IMR-90 (cell line): ENCODE measurements at regions not wholly inside any gene's neighbourhood (a gene's known extent, or its start where the extent isn't known, plus 50 kb on each side); places are given as distances from the start of the nearest gene placed in this dataset.

Experiments
- ATAC-seq: fragments of 200-7000 bp; cut with Tn5 transposase; 2 replicates; pipeline ENCODE4 v1.9.1; 2020; ENCODE audit warnings: low read depth, mild to moderate bottlenecking, moderate library complexity
- BruUV-seq: library from RNA; stranded (reverse); fragments of 400-500 nt; replicated peaks from 2 replicates; lab custom pipeline; 2021; lab: Mats Ljungman, UMichigan
- CTCF ChIA-PET: fragments of 300-600 bp; formaldehyde crosslinking; extraction: SDS; loops from one replicate; lab custom pipeline; 2021; ENCODE audit warnings: antibody characterized with exemption; lab: Yijun Ruan, JAX
- POLR2A ChIA-PET: fragments of 300-600 bp; sonication (Branson Sonifier 250); formaldehyde crosslinking; loops from one replicate; lab custom pipeline; 2022; ENCODE audit warnings: antibody characterized with exemption; ENCODE audit not compliant: unreplicated experiment; lab: Charles Lee
- DNase-seq: peaks from one replicate; pipeline ENCODE4 v3.0.0; 2013
- H2AFZ ChIP-seq: replicated peaks from 2 replicates; pipeline ENCODE3; 2013; ENCODE audit warnings: low read length, mild to moderate bottlenecking; ENCODE audit not compliant: poor library complexity
- H2AK5ac ChIP-seq: 2 replicates; pipeline ENCODE4 v1.6.1; 2013; ENCODE audit warnings: low read depth, low read length, inconsistent platforms
- H2AK9ac ChIP-seq: replicated peaks from 2 replicates; pipeline ENCODE3; 2013; ENCODE audit warnings: mild to moderate bottlenecking, low read depth, low read length, moderate library complexity; ENCODE audit not compliant: poor library complexity
- H2BK120ac ChIP-seq: 2 replicates; pipeline ENCODE4 v1.6.1; 2013; ENCODE audit warnings: low read depth, low read length, inconsistent platforms
- H2BK15ac ChIP-seq: 3 replicates; pipeline ENCODE4 v1.6.1; 2013; ENCODE audit warnings: low read depth, low read length, inconsistent platforms
- H2BK20ac ChIP-seq: 2 replicates; pipeline ENCODE4 v1.6.1; 2013; ENCODE audit warnings: low read depth, mild to moderate bottlenecking, inconsistent platforms, low read length, moderate library complexity
- H2BK5ac ChIP-seq: 2 replicates; pipeline ENCODE4 v1.6.1; 2013; ENCODE audit warnings: mild to moderate bottlenecking, low read depth, low read length, inconsistent platforms; ENCODE audit not compliant: poor library complexity, severe bottlenecking
- H3K14ac ChIP-seq: replicated peaks from 2 replicates; pipeline ENCODE4 v1.6.1; 2013; ENCODE audit warnings: low read depth, low read length, inconsistent platforms
- H3K18ac ChIP-seq: 2 replicates; pipeline ENCODE4 v1.6.1; 2013; ENCODE audit warnings: low read depth, low read length, control low read depth
- H3K23ac ChIP-seq: 2 replicates; pipeline ENCODE4 v1.6.1; 2013; ENCODE audit warnings: low read depth, low read length, inconsistent platforms
- H3K27ac ChIP-seq: 2 replicates; pipeline ENCODE4 v1.5.1; 2013; ENCODE audit warnings: mild to moderate bottlenecking, control low read depth, low read length; ENCODE audit not compliant: insufficient read depth
- H3K27me3 ChIP-seq: 2 replicates; pipeline ENCODE4 v1.6.1; 2013; ENCODE audit warnings: low read length; ENCODE audit not compliant: control insufficient read depth, insufficient read depth
- H3K36me3 ChIP-seq: 2 replicates; pipeline ENCODE4 v1.6.1; 2013; ENCODE audit warnings: low read length, mixed read lengths; ENCODE audit not compliant: control insufficient read depth, insufficient read depth
- H3K4ac ChIP-seq: 2 replicates; pipeline ENCODE4 v1.6.1; 2013; ENCODE audit warnings: low read depth, low read length, inconsistent platforms
- H3K4me1 ChIP-seq: 2 replicates; pipeline ENCODE4 v1.6.1; 2013; ENCODE audit warnings: low read length, mixed read lengths; ENCODE audit not compliant: control insufficient read depth, insufficient read depth
- H3K4me2 ChIP-seq: 2 replicates; pipeline ENCODE4 v1.6.1; 2013; ENCODE audit warnings: low read depth, mild to moderate bottlenecking, control low read depth, low read length, moderate library complexity
- H3K4me3 ChIP-seq: 2 replicates; pipeline ENCODE4 v1.5.1; 2013; ENCODE audit warnings: low read depth, mild to moderate bottlenecking, control low read depth, low read length, moderate library complexity; ENCODE audit not compliant: insufficient read depth
- H3K56ac ChIP-seq: 2 replicates; pipeline ENCODE4 v1.6.1; 2013; ENCODE audit warnings: low read length, inconsistent platforms; ENCODE audit not compliant: insufficient read depth; ENCODE audit errors: extremely low read depth
- H3K79me1 ChIP-seq, 2 experiments: 2 replicates each; pipeline ENCODE4 v1.6.1; 2013; ENCODE audit warnings: low read length in 2 of 2, inconsistent platforms in 1 of 2, low read depth in 1 of 2
- H3K9ac ChIP-seq: 2 replicates; pipeline ENCODE4 v1.6.1; 2013; ENCODE audit warnings: low read depth, low read length, control low read depth
- H3K9me1 ChIP-seq: 2 replicates; pipeline ENCODE4 v1.6.1; 2013; ENCODE audit warnings: low read length, inconsistent platforms; ENCODE audit not compliant: insufficient read depth
- H3K9me3 ChIP-seq: 2 replicates; pipeline ENCODE4 v1.6.1; 2013; ENCODE audit warnings: low read length; ENCODE audit not compliant: control insufficient read depth, insufficient read depth
- H4K20me1 ChIP-seq: 2 replicates; pipeline ENCODE4 v1.6.1; 2013; ENCODE audit warnings: low read length, inconsistent platforms; ENCODE audit not compliant: insufficient read depth
- H4K5ac ChIP-seq: 2 replicates; pipeline ENCODE4 v1.6.1; 2013; ENCODE audit warnings: mild to moderate bottlenecking, low read depth, low read length, control low read depth
- H4K8ac ChIP-seq, 2 experiments: 2 replicates each; pipeline ENCODE4 v1.6.1; 2013; ENCODE audit warnings: low read depth in 2 of 2, low read length in 2 of 2, control low read depth in 1 of 2, inconsistent platforms in 1 of 2
- H4K91ac ChIP-seq: 2 replicates; pipeline ENCODE4 v1.6.1; 2013; ENCODE audit warnings: low read depth, low read length, inconsistent platforms; ENCODE audit not compliant: insufficient read depth
- BHLHE40 ChIP-seq: fragments of 150-350 bp; IDR thresholded peaks from 2 replicates; pipeline ENCODE4 v1.6.1; 2016; ENCODE audit warnings: mild to moderate bottlenecking, low read depth, low read length
- CEBPB ChIP-seq: IDR thresholded peaks from 2 replicates; pipeline ENCODE4 v1.6.1; 2012; ENCODE audit warnings: low read depth, low read length, improper control_type of control experiment
- CHD1 ChIP-seq: IDR thresholded peaks from 2 replicates; pipeline ENCODE4 v1.6.1; 2012; ENCODE audit warnings: low read depth, low read length, improper control_type of control experiment
- CTCF ChIP-seq: conservative IDR thresholded peaks from 2 replicates; pipeline ENCODE4 v1.5.1; 2012; ENCODE audit warnings: mild to moderate bottlenecking, low read depth, low read length, improper control_type of control experiment
- ELK1 ChIP-seq: fragments of 150-350 bp; IDR thresholded peaks from 2 replicates; pipeline ENCODE4 v1.6.1; 2016; ENCODE audit warnings: low read depth, mild to moderate bottlenecking, low read length, moderate library complexity, borderline replicate concordance
- FOS ChIP-seq: fragments of 150-350 bp; IDR thresholded peaks from 2 replicates; pipeline ENCODE4 v1.6.1; 2016; ENCODE audit warnings: low read depth, low read length
- MAFK ChIP-seq: IDR thresholded peaks from 2 replicates; pipeline ENCODE4 v1.6.1; 2012; ENCODE audit warnings: low read depth, low read length, improper control_type of control experiment
- MAZ ChIP-seq: IDR thresholded peaks from 2 replicates; pipeline ENCODE4 v1.6.1; 2012; ENCODE audit warnings: low read depth, mild to moderate bottlenecking, low read length, improper control_type of control experiment, moderate library complexity, borderline replicate concordance
- MXI1 ChIP-seq: IDR thresholded peaks from 2 replicates; pipeline ENCODE4 v1.6.1; 2012; ENCODE audit warnings: low read depth, mild to moderate bottlenecking, low read length, moderate library complexity, borderline replicate concordance
- NFE2L2 ChIP-seq: fragments of 150-350 bp; IDR thresholded peaks from 2 replicates; pipeline ENCODE4 v1.6.1; 2016; ENCODE audit warnings: low read depth, mild to moderate bottlenecking, low read length
- POLR2A ChIP-seq: IDR thresholded peaks from 2 replicates; pipeline ENCODE4 v1.6.1; 2012; ENCODE audit warnings: mild to moderate bottlenecking, low read depth, low read length
- RAD21 ChIP-seq: IDR thresholded peaks from 2 replicates; pipeline ENCODE4 v1.6.1; 2012; ENCODE audit warnings: low read length, improper control_type of control experiment
- RCOR1 ChIP-seq: IDR thresholded peaks from 2 replicates; pipeline ENCODE4 v1.6.1; 2012; ENCODE audit warnings: mild to moderate bottlenecking, low read length, improper control_type of control experiment; ENCODE audit not compliant: insufficient replicate concordance
- RFX5 ChIP-seq: IDR thresholded peaks from 2 replicates; pipeline ENCODE4 v1.8.0; 2012; ENCODE audit warnings: low read depth, mild to moderate bottlenecking, low read length, moderate library complexity
- SMC3 ChIP-seq: fragments of 150-350 bp; IDR thresholded peaks from 2 replicates; pipeline ENCODE4 v1.6.1; 2016; ENCODE audit warnings: low read depth, mild to moderate bottlenecking, antibody characterized with exemption, low read length, moderate library complexity
- USF2 ChIP-seq: fragments of 150-350 bp; IDR thresholded peaks from 2 replicates; pipeline ENCODE4 v1.6.1; 2017; ENCODE audit warnings: mild to moderate bottlenecking, antibody characterized with exemption, low read length, low read depth
- WGBS, 2 experiments: methylation state at CpG; one replicate each; pipeline versions ENCODE4 v1.1.5 to v1.1.7; 2013; ENCODE audit warnings: missing lambda C conversion rate in 2 of 2; ENCODE audit not compliant: insufficient read length in 1 of 2; ENCODE audit errors: extremely low coverage in 2 of 2; 5-methylcytosine and 5-hydroxymethylcytosine counted together
- dilution Hi-C: fragments of 300-500 bp; cut with HindIII; formaldehyde crosslinking; loops from one replicate; pipeline ENCODE4 v1.14.3; 2018; ENCODE audit warnings: low sequenced_read_pairs; ENCODE audit not compliant: unreplicated experiment
- in situ Hi-C: fragments of 300-500 bp; cut with MboI; formaldehyde crosslinking; loops from 3 replicates; pipeline ENCODE4 v1.14.3; 2019; ENCODE audit warnings: low sequenced_read_pairs, inconsistent platforms, mixed read lengths
- intact Hi-C: fragments of 100-400 bp; cut with micrococcal nuclease; formaldehyde crosslinking; loops from 2 replicates; pipeline ENCODE4 v1.10.0; 2022

GRCh38 chr3:184503647-184504046, 57.9 kb upstream of the EPHB3 start:
- Histone ChIP-seq H3K23ac (no peak overlapping the region), H3K4ac (no peak overlapping the region), H2BK5ac (no peak overlapping the region), H2BK120ac (no peak overlapping the region), H3K9me1 (no peaks in the 10 kb centered on the region), H4K91ac (no peak overlapping the region), H3K79me1 (no peaks in the 10 kb centered on the region), H3K9me3 (peaks cover 5% of the 10 kb centered on the region), H3K4me2 (no peak overlapping the region), H2AFZ (no peak overlapping the region), H3K4me3 (no peak overlapping the region), H4K5ac (no peak overlapping the region), H3K9ac (no peak overlapping the region), H3K27me3 (peaks cover 46% of the 10 kb centered on the region), H4K20me1 (no peaks in the 10 kb centered on the region), H2AK5ac (no peak overlapping the region), H3K18ac (no peak overlapping the region), H2BK15ac (no peak overlapping the region), H2BK20ac (no peak overlapping the region), H3K56ac (no peak overlapping the region), H3K27ac (no peak overlapping the region), H3K36me3 (no peaks in the 10 kb centered on the region), H3K14ac (no peak overlapping the region), H4K8ac (no peak overlapping the region), H3K4me1 (no peaks in the 10 kb centered on the region), H2AK9ac (no peak overlapping the region)
- DNase-seq: no peak
- ATAC-seq: no peak
- POLR2A ChIA-PET: no interaction called here
- CTCF ChIA-PET: interaction anchor here (0.6 to 1.1 kb wide), 3 partner anchors 10 to 138 kb away, joined by 3 to 10 read pairs (median 5); no protein-coding TSS in a partner anchor
- no peak for TF ChIP-seq CHD1
- TF ChIP-seq CEBPB: no peak
- no peak for TF ChIP-seq NFE2L2
- TF ChIP-seq FOS: no peak
- TF ChIP-seq ELK1: no peak
- TF ChIP-seq MAZ: no peak
- no peak for TF ChIP-seq MAFK
- no peak for TF ChIP-seq BHLHE40
- no peak for TF ChIP-seq POLR2A
- TF ChIP-seq RAD21: no peak
- TF ChIP-seq RCOR1: no peak
- no peak for TF ChIP-seq USF2
- TF ChIP-seq RFX5: no peak
- no peak for TF ChIP-seq SMC3
- TF ChIP-seq MXI1: no peak
- TF ChIP-seq CTCF: no peak
- dilution Hi-C loops: no loop called here
- in situ Hi-C loops: no loop called here
- intact Hi-C loops: no loop called here
- no TSS peak for BruUV-seq
- WGBS, 2 experiments: no CpG with 5 or more reads among the region's 2 CpGs
